Left lung (tissue), 4 donors: ENCODE measurements at regions not wholly inside any gene's neighbourhood (a gene's known extent, or its start where the extent isn't known, plus 50 kb on each side); places are given as distances from the start of the nearest gene placed in this dataset.

Experiments
- ATAC-seq: fragments of 200-7000 bp; cut with Tn5 transposase; one replicate; pipeline ENCODE4 v1.9.1; 2020; ENCODE audit warnings: moderate library complexity
- DNase-seq, 4 donors: peaks; one replicate each; pipeline ENCODE4 v3.0.0-alpha.2; 2013 to 2020
- H3K27ac ChIP-seq, 2 donors: fragments of 200-600 bp; sonication (generic) in 1 of 2; one replicate each; pipeline versions ENCODE4 v1.5.0 to v1.8.0; 2020 to 2021
- H3K27me3 ChIP-seq, 2 donors: fragments of 200-600 bp; sonication (generic) in 1 of 2; one replicate each; pipeline versions ENCODE4 v1.5.0 to v1.8.0; 2020 to 2021
- H3K36me3 ChIP-seq, 2 donors: fragments of 200-600 bp; sonication (generic) in 1 of 2; one replicate each; pipeline versions ENCODE4 v1.5.0 to v1.8.0; 2020 to 2021
- H3K4me1 ChIP-seq, 2 donors: fragments of 200-600 bp; one replicate each; pipeline ENCODE4 v1.8.0; 2021
- H3K4me3 ChIP-seq, 2 donors: fragments of 200-600 bp; sonication (generic) in 1 of 2; one replicate each; pipeline versions ENCODE4 v1.5.0 to v1.8.0; 2020 to 2021; ENCODE audit warnings: mild to moderate bottlenecking in 1 of 2
- H3K9me3 ChIP-seq, 2 donors: fragments of 200-600 bp; sonication (generic) in 1 of 2; one replicate each; pipeline versions ENCODE4 v1.5.0 to v1.8.0; 2020 to 2021
- intact Hi-C, 2 donors: fragments of 100-400 bp; cut with DNase I; formaldehyde crosslinking; loops; one replicate each; pipeline versions ENCODE4 v1.11.2 to v1.14.2; 2022
- TF ChIP-seq, protein P1 (sequence below), 2 donors: fragments of 200-600 bp; sonication (generic) in 1 of 2; IDR thresholded peaks; one replicate each; pipeline versions ENCODE4 v1.5.0 to v1.8.0; 2021; ENCODE audit warnings: antibody characterized with exemption in 2 of 2
- donor health status: DM: no; HTN: yes; CAD: no.
- donor health status: DM: no; HTN: no; CAD: no.

DNA sequence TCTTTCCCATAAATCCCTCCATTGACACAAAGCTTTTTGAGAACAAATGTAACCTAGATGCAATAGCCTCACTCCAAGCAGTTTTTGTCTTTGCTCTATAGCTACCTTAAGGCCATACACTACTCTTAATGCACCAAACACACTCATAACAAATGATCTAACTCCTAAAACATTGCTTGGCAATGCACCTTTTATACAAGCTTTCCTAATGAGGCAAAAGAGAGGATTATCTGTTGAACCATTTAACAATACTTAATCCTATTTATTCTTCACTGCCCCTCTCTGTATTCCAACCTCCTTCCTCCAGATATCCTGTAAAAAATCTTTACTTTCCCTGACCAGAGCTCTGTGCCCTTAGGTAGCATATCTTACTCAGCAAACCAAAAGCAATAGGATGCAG, 558.1 kb upstream of the MDFIC2 start:
- ATAC-seq: no peak
- intact Hi-C loops: no loop called here
- TF ChIP-seq, protein P1, sequence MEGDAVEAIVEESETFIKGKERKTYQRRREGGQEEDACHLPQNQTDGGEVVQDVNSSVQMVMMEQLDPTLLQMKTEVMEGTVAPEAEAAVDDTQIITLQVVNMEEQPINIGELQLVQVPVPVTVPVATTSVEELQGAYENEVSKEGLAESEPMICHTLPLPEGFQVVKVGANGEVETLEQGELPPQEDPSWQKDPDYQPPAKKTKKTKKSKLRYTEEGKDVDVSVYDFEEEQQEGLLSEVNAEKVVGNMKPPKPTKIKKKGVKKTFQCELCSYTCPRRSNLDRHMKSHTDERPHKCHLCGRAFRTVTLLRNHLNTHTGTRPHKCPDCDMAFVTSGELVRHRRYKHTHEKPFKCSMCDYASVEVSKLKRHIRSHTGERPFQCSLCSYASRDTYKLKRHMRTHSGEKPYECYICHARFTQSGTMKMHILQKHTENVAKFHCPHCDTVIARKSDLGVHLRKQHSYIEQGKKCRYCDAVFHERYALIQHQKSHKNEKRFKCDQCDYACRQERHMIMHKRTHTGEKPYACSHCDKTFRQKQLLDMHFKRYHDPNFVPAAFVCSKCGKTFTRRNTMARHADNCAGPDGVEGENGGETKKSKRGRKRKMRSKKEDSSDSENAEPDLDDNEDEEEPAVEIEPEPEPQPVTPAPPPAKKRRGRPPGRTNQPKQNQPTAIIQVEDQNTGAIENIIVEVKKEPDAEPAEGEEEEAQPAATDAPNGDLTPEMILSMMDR (IDR thresholded peaks at IDR 0.05): no peak

DNA sequence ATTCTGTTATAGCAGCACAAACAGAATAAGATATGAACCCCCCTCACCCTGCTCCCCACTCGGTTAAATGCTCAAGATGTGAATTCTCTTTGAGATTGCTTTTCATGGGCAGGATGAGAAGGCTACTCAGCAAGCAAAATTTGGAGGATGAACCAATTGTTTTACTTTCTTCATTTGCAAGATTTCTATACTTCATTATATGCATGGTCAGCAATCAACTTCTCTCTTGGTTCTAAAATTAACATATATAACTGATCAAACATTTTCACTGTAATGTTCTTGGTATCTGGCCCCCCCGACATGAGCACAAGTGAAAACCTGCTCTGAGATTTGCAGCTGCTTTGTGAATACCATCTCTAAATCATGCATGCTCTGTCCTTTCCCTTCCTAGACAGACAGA, 556.1 kb upstream of the MDFIC2 start:
- intact Hi-C loops: no loop called here
- ATAC-seq: no peak

More for the DNA sequence above, 558.1 kb upstream of the MDFIC2 start:
- DNase-seq: no peak
- no peak overlapping the region for H3K27ac ChIP-seq
- H3K4me3 ChIP-seq: no peak overlapping the region
- H3K9me3 ChIP-seq: peaks cover 0 to 6% of the 10 kb centered on the region in 2 donors
- no peaks in the 10 kb centered on the region for H3K4me1 ChIP-seq
- H3K27me3 ChIP-seq: no peaks in the 10 kb centered on the region
- no peaks in the 10 kb centered on the region for H3K36me3 ChIP-seq

DNA sequence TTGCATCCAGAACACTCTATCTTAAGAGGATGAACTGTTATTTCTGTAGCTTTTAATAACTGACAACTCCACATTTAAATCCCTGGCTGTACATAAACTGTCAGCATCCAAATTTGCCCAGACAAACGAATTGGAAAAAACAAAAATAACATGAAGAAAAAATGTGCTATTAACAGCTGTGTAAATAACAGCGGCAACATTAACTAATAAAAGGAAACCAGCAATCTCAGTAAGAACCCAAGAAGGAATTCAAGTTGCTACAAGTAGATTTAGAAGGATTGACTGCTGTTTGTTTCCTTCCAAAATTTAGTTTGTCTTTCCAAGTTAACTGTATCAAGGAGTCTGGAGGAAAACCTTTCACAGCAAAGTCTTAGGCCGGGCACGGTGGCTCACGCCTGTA, 550.6 kb upstream of the MDFIC2 start:
- no peak overlapping the region for H3K27ac ChIP-seq
- TF ChIP-seq, protein P1 (IDR thresholded peaks at IDR 0.05): no peak
- no peak overlapping the region for H3K4me3 ChIP-seq
- ATAC-seq (no peak), DNase-seq (no peak)
- intact Hi-C loops: no loop called here
- no peaks in the 10 kb centered on the region for H3K4me1 ChIP-seq
- no peaks in the 10 kb centered on the region for H3K9me3 ChIP-seq
- no peaks in the 10 kb centered on the region for H3K36me3 ChIP-seq
- no peaks in the 10 kb centered on the region for H3K27me3 ChIP-seq

More for the DNA sequence above, 556.1 kb upstream of the MDFIC2 start:
- Histone ChIP-seq H3K9me3 (peaks cover 0 to 6% of the 10 kb centered on the region in 2 donors), H3K27me3 (no peaks in the 10 kb centered on the region), H3K36me3 (no peaks in the 10 kb centered on the region), H3K4me3 (no peak overlapping the region), H3K27ac (no peak overlapping the region), H3K4me1 (no peaks in the 10 kb centered on the region)
- TF ChIP-seq, protein P1 (IDR thresholded peaks at IDR 0.05): no peak
- DNase-seq: no peak

DNA sequence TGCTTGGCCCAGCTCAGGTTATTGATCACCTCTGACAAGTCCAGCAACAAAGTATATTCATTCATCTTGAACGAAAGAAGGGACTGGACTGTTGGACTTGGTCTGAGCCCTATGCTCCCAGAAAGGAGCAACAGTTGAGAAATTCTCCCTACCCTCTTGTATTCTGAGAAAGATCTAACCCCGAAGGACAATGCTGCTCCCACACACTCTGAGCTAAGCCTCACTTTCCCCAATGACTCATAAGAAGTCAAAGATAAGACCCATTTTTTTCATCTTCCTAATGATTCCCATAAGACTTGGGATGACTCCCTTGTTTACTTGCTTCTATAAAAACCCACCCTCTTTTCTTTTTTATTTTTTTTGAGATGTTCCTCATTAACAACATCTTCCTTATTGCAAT, 549.4 kb upstream of the MDFIC2 start:
- H3K4me1 ChIP-seq: no peaks in the 10 kb centered on the region
- no peaks in the 10 kb centered on the region for H3K9me3 ChIP-seq
- intact Hi-C loops: no loop called here
- H3K36me3 ChIP-seq: no peaks in the 10 kb centered on the region
- ATAC-seq (peak; percentile 59), DNase-seq (no peak)
- no peak overlapping the region for H3K4me3 ChIP-seq
- H3K27me3 ChIP-seq: no peaks in the 10 kb centered on the region
- TF ChIP-seq, protein P1 (IDR thresholded peaks at IDR 0.05): no peak
- peak overlapping the region in 1 of 2 donors; percentile 40 for H3K27ac ChIP-seq

DNA sequence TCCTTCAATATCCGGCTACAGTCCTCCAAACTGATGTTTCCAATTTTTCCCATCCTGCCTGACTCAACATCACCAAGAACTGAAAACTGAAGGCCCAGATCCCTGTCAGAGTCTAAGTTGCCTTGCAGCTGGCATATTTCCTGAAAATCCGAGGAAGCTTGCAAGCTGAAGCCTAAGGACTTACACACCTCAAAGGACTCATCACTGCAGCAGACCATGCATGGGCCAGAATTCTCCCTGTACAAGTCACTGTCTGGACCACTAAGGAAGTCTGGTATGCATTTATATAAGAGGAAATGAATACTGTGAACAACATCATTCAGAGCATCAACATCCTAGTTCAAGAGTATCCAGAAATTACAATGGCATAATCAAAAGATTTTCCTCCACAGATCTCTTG, 548.8 kb upstream of the MDFIC2 start:
- no peak for ATAC-seq
- no peaks in the 10 kb centered on the region for H3K4me1 ChIP-seq
- H3K27me3 ChIP-seq: no peaks in the 10 kb centered on the region
- H3K9me3 ChIP-seq: no peaks in the 10 kb centered on the region
- peak overlapping the region in 1 of 2 donors; percentile 40 for H3K27ac ChIP-seq
- DNase-seq: no peak
- TF ChIP-seq, protein P1 (IDR thresholded peaks at IDR 0.05): no peak
- no peak overlapping the region for H3K4me3 ChIP-seq
- no peaks in the 10 kb centered on the region for H3K36me3 ChIP-seq
- intact Hi-C loops: no loop called here
